ENCODE measurements at regions not wholly inside any gene's neighbourhood (a gene's known extent, or its start where the extent isn't known, plus 50 kb on each side); places are given as distances from the start of the nearest gene placed in this dataset.
"Not testable (repeated sequence)": the region's sequence is repeated elsewhere in the genome, so short reads cannot be mapped to it uniquely, and the experiment has no call there.

- intact Hi-C loops (cut with micrococcal nuclease; ENCODE audit: unreplicated experiment); DNase-seq; CTCF ChIA-PET; H3K36me3 Mint-ChIP-seq (ENCODE audit: insufficient read depth, unreplicated experiment); H3K4me1 Mint-ChIP-seq (ENCODE audit: low read depth, unreplicated experiment); BruUV-seq (replicated peaks); H3K27ac Mint-ChIP-seq (ENCODE audit: unreplicated experiment); H3K9me3 Mint-ChIP-seq (ENCODE audit: low read depth, unreplicated experiment); H3K4me3 Mint-ChIP-seq (ENCODE audit: low read depth, unreplicated experiment): not testable (repeated sequence)
- H3K27me3 Mint-ChIP-seq (ENCODE audit: unreplicated experiment): peaks cover 14% of the 10 kb centered on the region
Observed at GRCh38 chr10:22467393-22467792, 122.1 kb downstream of the SPAG6 start.

DNA sequence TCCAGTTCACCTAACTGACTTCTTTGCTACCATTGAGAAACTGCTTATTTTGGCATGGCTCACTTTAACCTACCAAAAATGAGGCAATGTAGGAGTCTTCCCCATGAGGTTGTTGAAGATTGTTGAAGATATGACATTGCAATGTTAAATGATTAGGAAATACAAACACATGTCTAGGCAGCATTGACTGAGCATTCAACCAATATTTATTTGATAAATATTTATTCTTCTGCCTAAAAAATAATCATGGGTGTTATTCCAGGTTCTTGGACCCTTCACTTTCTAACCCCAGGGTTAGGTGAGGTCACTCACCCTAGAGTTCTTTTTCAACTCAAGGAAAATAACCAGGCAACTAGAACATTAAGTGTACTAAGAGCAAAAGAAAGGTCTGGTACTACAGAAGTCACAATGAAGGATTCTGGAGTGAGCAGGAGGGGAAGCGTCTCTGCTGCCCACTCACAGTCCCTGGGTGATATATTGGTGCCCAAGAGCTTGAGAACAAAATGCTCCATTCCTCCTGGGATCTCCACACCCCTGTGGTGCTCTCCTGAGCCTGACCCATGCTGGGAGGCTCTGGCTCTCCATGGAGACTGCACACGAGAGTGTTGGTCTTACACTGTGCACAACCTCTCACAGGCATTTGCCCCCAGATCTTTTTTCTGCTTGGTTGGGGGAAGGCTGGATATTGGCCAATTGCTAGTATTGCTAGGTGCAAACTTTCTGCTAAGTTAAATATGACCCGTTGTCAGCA lies 123.4 kb downstream of the SPAG6 start:
- CTCF ChIA-PET: no interaction called here
- intact Hi-C loops (cut with micrococcal nuclease; ENCODE audit: unreplicated experiment): no loop called here

GRCh38 chr10:22473044-22473443 lies 127.7 kb downstream of the SPAG6 start:
- no TSS peak for BruUV-seq (replicated peaks)
- Mint-ChIP-seq H3K4me1 (ENCODE audit: low read depth, unreplicated experiment) (no peaks in the 10 kb centered on the region), H3K9me3 (ENCODE audit: low read depth, unreplicated experiment) (no peaks in the 10 kb centered on the region), H3K36me3 (ENCODE audit: insufficient read depth, unreplicated experiment) (no peaks in the 10 kb centered on the region), H3K27ac (ENCODE audit: unreplicated experiment) (no peak overlapping the region), H3K4me3 (ENCODE audit: low read depth, unreplicated experiment) (no peak overlapping the region), H3K27me3 (ENCODE audit: unreplicated experiment) (peaks cover 47% of the 10 kb centered on the region)
- intact Hi-C loops (cut with micrococcal nuclease; ENCODE audit: unreplicated experiment): no loop called here
- DNase-seq: no peak
- CTCF ChIA-PET: no interaction called here
- TF ChIP-seq, protein P1, sequence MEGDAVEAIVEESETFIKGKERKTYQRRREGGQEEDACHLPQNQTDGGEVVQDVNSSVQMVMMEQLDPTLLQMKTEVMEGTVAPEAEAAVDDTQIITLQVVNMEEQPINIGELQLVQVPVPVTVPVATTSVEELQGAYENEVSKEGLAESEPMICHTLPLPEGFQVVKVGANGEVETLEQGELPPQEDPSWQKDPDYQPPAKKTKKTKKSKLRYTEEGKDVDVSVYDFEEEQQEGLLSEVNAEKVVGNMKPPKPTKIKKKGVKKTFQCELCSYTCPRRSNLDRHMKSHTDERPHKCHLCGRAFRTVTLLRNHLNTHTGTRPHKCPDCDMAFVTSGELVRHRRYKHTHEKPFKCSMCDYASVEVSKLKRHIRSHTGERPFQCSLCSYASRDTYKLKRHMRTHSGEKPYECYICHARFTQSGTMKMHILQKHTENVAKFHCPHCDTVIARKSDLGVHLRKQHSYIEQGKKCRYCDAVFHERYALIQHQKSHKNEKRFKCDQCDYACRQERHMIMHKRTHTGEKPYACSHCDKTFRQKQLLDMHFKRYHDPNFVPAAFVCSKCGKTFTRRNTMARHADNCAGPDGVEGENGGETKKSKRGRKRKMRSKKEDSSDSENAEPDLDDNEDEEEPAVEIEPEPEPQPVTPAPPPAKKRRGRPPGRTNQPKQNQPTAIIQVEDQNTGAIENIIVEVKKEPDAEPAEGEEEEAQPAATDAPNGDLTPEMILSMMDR (IDR thresholded peaks at IDR 0.05; ENCODE audit: unreplicated experiment): no peak

More for the DNA sequence above, 123.4 kb downstream of the SPAG6 start:
- Mint-ChIP-seq H3K27ac (ENCODE audit: unreplicated experiment) (no peak overlapping the region), H3K4me3 (ENCODE audit: low read depth, unreplicated experiment) (no peak overlapping the region), H3K9me3 (ENCODE audit: low read depth, unreplicated experiment) (no peaks in the 10 kb centered on the region), H3K27me3 (ENCODE audit: unreplicated experiment) (peaks cover 18% of the 10 kb centered on the region), H3K4me1 (ENCODE audit: low read depth, unreplicated experiment) (no peaks in the 10 kb centered on the region), H3K36me3 (ENCODE audit: insufficient read depth, unreplicated experiment) (no peaks in the 10 kb centered on the region)
- DNase-seq: no peak
- TF ChIP-seq, protein P1 (IDR thresholded peaks at IDR 0.05; ENCODE audit: unreplicated experiment): no peak
- BruUV-seq (replicated peaks): no TSS peak

- H3K27ac Mint-ChIP-seq (ENCODE audit: unreplicated experiment): no peak overlapping the region
- intact Hi-C loops (cut with micrococcal nuclease; ENCODE audit: unreplicated experiment): no loop called here
- CTCF ChIA-PET: no interaction called here
- peaks cover 47% of the 10 kb centered on the region for H3K27me3 Mint-ChIP-seq (ENCODE audit: unreplicated experiment)
- no peak for DNase-seq
- no TSS peak for BruUV-seq (replicated peaks)
- H3K4me3 Mint-ChIP-seq (ENCODE audit: low read depth, unreplicated experiment): no peak overlapping the region
- no peaks in the 10 kb centered on the region for H3K4me1 Mint-ChIP-seq (ENCODE audit: low read depth, unreplicated experiment)
- TF ChIP-seq, protein P1 (IDR thresholded peaks at IDR 0.05; ENCODE audit: unreplicated experiment): no peak
- H3K36me3 Mint-ChIP-seq (ENCODE audit: insufficient read depth, unreplicated experiment): no peaks in the 10 kb centered on the region
- H3K9me3 Mint-ChIP-seq (ENCODE audit: low read depth, unreplicated experiment): no peaks in the 10 kb centered on the region
Observed at GRCh38 chr10:22473459-22473858, 128.2 kb downstream of the SPAG6 start.
